ENCODE measurements at regions not wholly inside any gene's neighbourhood (a gene's known extent, or its start where the extent isn't known, plus 50 kb on each side); places are given as distances from the start of the nearest gene placed in this dataset.

- no peak for TF ChIP-seq CTCF (IDR thresholded peaks at IDR 0.05; ENCODE audit: poor library complexity)
- TF ChIP-seq EZH2 (IDR thresholded peaks at IDR 0.05; ENCODE audit: borderline replicate concordance): no peak
- no peak for TF ChIP-seq EZH2phosphoT487 (IDR thresholded peaks at IDR 0.05; ENCODE audit: low read depth, severe bottlenecking, unreplicated experiment)
Measured at GRCh38 chr10:121059351-121059750, 208.2 kb downstream of the WDR11 start.
